ENCODE measurements at regions not wholly inside any gene's neighbourhood (a gene's known extent, or its start where the extent isn't known, plus 50 kb on each side); places are given as distances from the start of the nearest gene placed in this dataset.

GRCh38 chr5:72662936-72663335, 153.5 kb upstream of the TNPO1 start:
- DNase-seq (ENCODE audit: low read depth), result no peak
- H3K4me3 ChIP-seq (ENCODE audit: low read depth, low read length), result no peak overlapping the region
- no peak for TF ChIP-seq CTCF (IDR thresholded peaks at IDR 0.05; ENCODE audit: control insufficient read depth, extremely low read depth, insufficient read depth)

GRCh38 chr5:72662305-72662704, 154.2 kb upstream of the TNPO1 start:
- no peak overlapping the region for H3K4me3 ChIP-seq (ENCODE audit: low read depth, low read length)
- TF ChIP-seq CTCF (IDR thresholded peaks at IDR 0.05; ENCODE audit: control insufficient read depth, extremely low read depth, insufficient read depth), result no peak
- no peak for DNase-seq (ENCODE audit: low read depth)

GRCh38 chr5:72661405-72661804, 154.2 kb upstream of the ZNF366 start:
- no peak overlapping the region for H3K4me3 ChIP-seq (ENCODE audit: low read depth, low read length)
- no peak for TF ChIP-seq CTCF (IDR thresholded peaks at IDR 0.05; ENCODE audit: control insufficient read depth, extremely low read depth, insufficient read depth)
- DNase-seq (ENCODE audit: low read depth), result no peak

GRCh38 chr5:72659726-72660125, 152.5 kb upstream of the ZNF366 start:
- H3K4me3 ChIP-seq (ENCODE audit: low read depth, low read length), result no peak overlapping the region
- no peak for TF ChIP-seq CTCF (IDR thresholded peaks at IDR 0.05; ENCODE audit: control insufficient read depth, extremely low read depth, insufficient read depth)
- no peak for DNase-seq (ENCODE audit: low read depth)

GRCh38 chr5:72658761-72659540, 151.7 kb upstream of the ZNF366 start:
- no peak for TF ChIP-seq CTCF (IDR thresholded peaks at IDR 0.05; ENCODE audit: control insufficient read depth, extremely low read depth, insufficient read depth)
- DNase-seq (ENCODE audit: low read depth), result no peak
- H3K4me3 ChIP-seq (ENCODE audit: low read depth, low read length), result no peak overlapping the region

GRCh38 chr5:72658161-72658560, 151.0 kb upstream of the ZNF366 start:
- H3K4me3 ChIP-seq (ENCODE audit: low read depth, low read length), result no peak overlapping the region
- no peak for TF ChIP-seq CTCF (IDR thresholded peaks at IDR 0.05; ENCODE audit: control insufficient read depth, extremely low read depth, insufficient read depth)
- no peak for DNase-seq (ENCODE audit: low read depth)
